WTC11 (cell line): ENCODE measurements at regions not wholly inside any gene's neighbourhood (a gene's known extent, or its start where the extent isn't known, plus 50 kb on each side); places are given as distances from the start of the nearest gene placed in this dataset.

ENCODE experiments used
- CTCF ChIP-seq: fragments of 200-600 bp; IDR thresholded peaks from 2 replicates; pipeline ENCODE4 v1.8.0; 2022; ENCODE audit warnings: antibody characterized with exemption
- E2F1 ChIP-seq: sonication (generic); formaldehyde crosslinking; IDR thresholded peaks from 2 replicates; pipeline ENCODE4 v1.8.0; 2022; ENCODE audit warnings: mild to moderate bottlenecking, missing genetic modification reagents
- KAT7 ChIP-seq: sonication (generic); formaldehyde crosslinking; IDR thresholded peaks from 2 replicates; pipeline ENCODE4 v1.8.1; 2023; ENCODE audit warnings: missing genetic modification reagents, mild to moderate bottlenecking, borderline replicate concordance
- PREB ChIP-seq: sonication (generic); formaldehyde crosslinking; IDR thresholded peaks from 2 replicates; pipeline ENCODE4 v1.8.1; 2022; ENCODE audit warnings: mild to moderate bottlenecking, missing genetic modification reagents, moderate library complexity, borderline replicate concordance
- ZNF671 ChIP-seq: fragments of 250-450 bp; sonication (Bioruptor Pico); IDR thresholded peaks from 2 replicates; pipeline ENCODE4 v1.8.0; 2021; ENCODE audit warnings: mild to moderate bottlenecking

GRCh38 chr13:44171861-44172260, 201.8 kb upstream of the SERP2 start:
- TF ChIP-seq CTCF: no peak
- no peak for TF ChIP-seq KAT7 (CRISPR knock-in tag)
- TF ChIP-seq ZNF671 (CRISPR knock-in tag): no peak
- no peak for TF ChIP-seq E2F1 (CRISPR knock-in tag)
- TF ChIP-seq PREB (CRISPR knock-in tag): no peak
